ENCODE measurements at regions not wholly inside any gene's neighbourhood (a gene's known extent, or its start where the extent isn't known, plus 50 kb on each side); places are given as distances from the start of the nearest gene placed in this dataset.
A peak's percentile ranks its signal among the peaks of the same experiment; 100 is the strongest.

DNA sequence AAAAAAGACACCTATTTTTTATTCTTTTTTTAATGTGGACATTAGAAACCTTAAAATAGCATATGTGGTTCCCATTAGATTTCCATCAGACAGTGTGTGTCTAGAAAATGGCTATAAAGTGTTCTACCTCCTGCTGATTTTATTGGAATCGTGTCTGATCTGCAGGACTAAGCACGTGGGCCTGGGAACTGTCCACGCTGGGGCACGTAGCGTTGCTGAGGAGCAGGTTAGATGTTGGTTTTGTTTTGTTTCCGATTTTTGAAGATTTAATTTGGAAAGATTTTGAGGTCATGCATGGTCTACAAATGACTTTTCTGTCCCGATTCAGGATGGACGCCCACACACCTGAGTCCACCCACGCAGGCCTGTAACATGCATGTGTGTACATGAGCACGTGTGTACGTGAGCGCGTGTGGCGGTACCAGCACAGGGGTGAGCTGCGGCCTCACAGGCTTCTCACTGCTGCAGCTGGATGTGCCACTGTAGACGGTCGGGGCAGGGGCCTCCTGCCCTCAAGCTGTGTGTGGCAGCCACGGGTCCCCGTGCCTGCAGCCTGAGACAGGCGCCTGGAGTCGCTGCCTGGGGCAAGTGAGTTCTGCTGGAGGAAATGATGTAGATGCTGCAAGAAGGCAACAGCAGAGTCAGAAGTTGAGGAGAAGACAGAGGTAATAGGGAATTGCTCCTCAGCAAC is 99.7 kb upstream of the CTDP1 start:
- ChIA-PET CTCF (no interaction called here), POLR2A (no interaction called here)
- no peaks in the 10 kb centered on the region for H3K9me3 ChIP-seq (ENCODE audit: control insufficient read depth in 2 of 3, low read length in 3 of 3)
- no peaks in the 10 kb centered on the region for H3K36me3 ChIP-seq (ENCODE audit: control insufficient read depth in 2 of 3, insufficient read depth in 3 of 3, low read length in 3 of 3)
- Mint-ChIP-seq H3K4me1 (peaks cover 0 to 14% (median 9%) of the 10 kb centered on the region in 7 donors), H3K4me3 (no peak overlapping the region), H3K27me3 (no peaks in the 10 kb centered on the region), H3K36me3 (no peaks in the 10 kb centered on the region), H3K27ac (peak overlapping the region in 1 of 9 donors; percentile 31), H3K9me3 (peaks cover 0 to 5% (median 0%) of the 10 kb centered on the region in 11 donors)
- H3K27ac ChIP-seq (ENCODE audit: low read depth, low read length) = no peak overlapping the region
- H3K4me1 ChIP-seq (ENCODE audit: control insufficient read depth in 2 of 2, insufficient read depth in 2 of 2, low read length in 2 of 2) = no peaks in the 10 kb centered on the region
- H3K27me3 ChIP-seq (ENCODE audit: control insufficient read depth in 2 of 2, insufficient read depth in 2 of 2, low read length in 2 of 2) = no peaks in the 10 kb centered on the region
- no peak for DNase-seq
- no peak overlapping the region for H3K4me3 ChIP-seq (ENCODE audit: low read length)
- intact Hi-C loops (cut with micrococcal nuclease) = no loop called here
- no peak for ATAC-seq

GRCh38 chr18:79580498-79581171 is 99.0 kb upstream of the CTDP1 start:
- ChIA-PET CTCF (no interaction called here), POLR2A (no interaction called here)
- H3K4me1 ChIP-seq (ENCODE audit: control insufficient read depth in 2 of 2, insufficient read depth in 2 of 2, low read length in 2 of 2) = no peaks in the 10 kb centered on the region
- DNase-seq = no peak
- H3K36me3 ChIP-seq (ENCODE audit: control insufficient read depth in 2 of 3, insufficient read depth in 3 of 3, low read length in 3 of 3) = no peaks in the 10 kb centered on the region
- no peaks in the 10 kb centered on the region for H3K36me3 Mint-ChIP-seq
- H3K27me3 Mint-ChIP-seq = no peaks in the 10 kb centered on the region
- intact Hi-C loops (cut with micrococcal nuclease) = no loop called here
- H3K4me3 ChIP-seq (ENCODE audit: low read length) = no peak overlapping the region
- H3K27ac Mint-ChIP-seq = no peak overlapping the region
- peaks cover 0 to 5% (median 0%) of the 10 kb centered on the region in 11 donors for H3K9me3 Mint-ChIP-seq
- ATAC-seq = no peak
- no peak overlapping the region for H3K4me3 Mint-ChIP-seq
- peaks cover 0 to 7% (median 2%) of the 10 kb centered on the region in 7 donors for H3K4me1 Mint-ChIP-seq
- no peaks in the 10 kb centered on the region for H3K27me3 ChIP-seq (ENCODE audit: control insufficient read depth in 2 of 2, insufficient read depth in 2 of 2, low read length in 2 of 2)
- H3K27ac ChIP-seq (ENCODE audit: low read depth, low read length) = no peak overlapping the region
- no peaks in the 10 kb centered on the region for H3K9me3 ChIP-seq (ENCODE audit: control insufficient read depth in 2 of 3, low read length in 3 of 3)

DNA sequence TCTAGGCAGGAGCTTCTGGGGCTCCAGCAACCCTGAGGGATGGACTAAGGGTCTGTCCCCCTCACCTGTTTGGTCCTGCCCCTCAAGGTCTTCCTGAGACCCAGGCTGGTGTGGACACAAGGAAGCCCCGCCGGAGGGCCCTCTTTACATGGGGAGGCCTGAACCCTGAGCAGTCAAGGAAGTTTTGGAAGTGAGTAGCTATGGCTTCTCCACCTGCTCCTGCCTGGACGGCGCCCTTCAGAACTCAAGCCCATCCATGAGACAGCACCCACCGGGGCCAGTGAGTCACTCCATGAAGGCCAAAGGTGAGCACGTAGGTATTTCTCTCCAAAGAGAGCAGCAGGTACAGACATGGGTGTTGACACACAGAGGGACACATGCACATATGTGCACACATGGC is 98.2 kb upstream of the CTDP1 start:
- Histone ChIP-seq H3K36me3 (ENCODE audit: control insufficient read depth in 2 of 3, insufficient read depth in 3 of 3, low read length in 3 of 3) (no peaks in the 10 kb centered on the region), H3K27me3 (ENCODE audit: control insufficient read depth in 2 of 2, insufficient read depth in 2 of 2, low read length in 2 of 2) (no peaks in the 10 kb centered on the region), H3K27ac (ENCODE audit: low read depth, low read length) (no peak overlapping the region), H3K9me3 (ENCODE audit: control insufficient read depth in 2 of 3, low read length in 3 of 3) (no peaks in the 10 kb centered on the region), H3K4me1 (ENCODE audit: control insufficient read depth in 2 of 2, insufficient read depth in 2 of 2, low read length in 2 of 2) (no peaks in the 10 kb centered on the region), H3K4me3 (ENCODE audit: low read length) (no peak overlapping the region)
- intact Hi-C loops (cut with micrococcal nuclease) = no loop called here
- H3K4me1 Mint-ChIP-seq = peaks cover 0 to 5% (median 0%) of the 10 kb centered on the region in 7 donors
- H3K27me3 Mint-ChIP-seq = no peaks in the 10 kb centered on the region
- ATAC-seq = no peak
- no peak overlapping the region for H3K4me3 Mint-ChIP-seq
- no peak for DNase-seq
- ChIA-PET POLR2A (no interaction called here), CTCF (no interaction called here)
- peaks cover 0 to 5% (median 0%) of the 10 kb centered on the region in 11 donors for H3K9me3 Mint-ChIP-seq
- no peaks in the 10 kb centered on the region for H3K36me3 Mint-ChIP-seq
- H3K27ac Mint-ChIP-seq = no peak overlapping the region

DNA sequence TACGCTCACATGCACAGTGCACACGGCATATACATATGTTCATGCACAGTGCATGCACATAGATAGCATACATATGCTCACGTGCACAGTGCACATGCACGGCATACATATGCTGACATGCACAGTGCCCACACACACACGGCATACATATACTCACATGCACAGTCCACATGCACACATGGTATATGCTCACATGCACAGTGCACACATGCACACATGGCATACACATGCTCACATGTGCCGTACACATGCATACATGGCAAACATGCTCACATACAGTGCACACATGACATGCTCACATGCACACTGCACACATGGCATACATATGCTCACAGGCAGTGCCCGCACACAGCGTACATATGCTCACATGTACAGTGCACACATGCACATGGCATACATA is 97.7 kb upstream of the CTDP1 start:
- intact Hi-C loops (cut with micrococcal nuclease) = no loop called here
- Histone ChIP-seq H3K27ac (ENCODE audit: low read depth, low read length) (no peak overlapping the region), H3K27me3 (ENCODE audit: control insufficient read depth in 2 of 2, insufficient read depth in 2 of 2, low read length in 2 of 2) (no peaks in the 10 kb centered on the region), H3K4me1 (ENCODE audit: control insufficient read depth in 2 of 2, insufficient read depth in 2 of 2, low read length in 2 of 2) (no peaks in the 10 kb centered on the region), H3K36me3 (ENCODE audit: control insufficient read depth in 2 of 3, insufficient read depth in 3 of 3, low read length in 3 of 3) (no peaks in the 10 kb centered on the region), H3K9me3 (ENCODE audit: control insufficient read depth in 2 of 3, low read length in 3 of 3) (no peaks in the 10 kb centered on the region), H3K4me3 (ENCODE audit: low read length) (no peak overlapping the region)
- no peak overlapping the region for H3K27ac Mint-ChIP-seq
- DNase-seq (no peak), ATAC-seq (no peak)
- peaks cover 0 to 5% (median 0%) of the 10 kb centered on the region in 7 donors for H3K4me1 Mint-ChIP-seq
- no peak overlapping the region for H3K4me3 Mint-ChIP-seq
- CTCF ChIA-PET = no interaction called here
- POLR2A ChIA-PET = no interaction called here
- H3K9me3 Mint-ChIP-seq = peaks cover 0 to 5% (median 0%) of the 10 kb centered on the region in 11 donors
- H3K27me3 Mint-ChIP-seq = no peaks in the 10 kb centered on the region
- H3K36me3 Mint-ChIP-seq = no peaks in the 10 kb centered on the region

DNA sequence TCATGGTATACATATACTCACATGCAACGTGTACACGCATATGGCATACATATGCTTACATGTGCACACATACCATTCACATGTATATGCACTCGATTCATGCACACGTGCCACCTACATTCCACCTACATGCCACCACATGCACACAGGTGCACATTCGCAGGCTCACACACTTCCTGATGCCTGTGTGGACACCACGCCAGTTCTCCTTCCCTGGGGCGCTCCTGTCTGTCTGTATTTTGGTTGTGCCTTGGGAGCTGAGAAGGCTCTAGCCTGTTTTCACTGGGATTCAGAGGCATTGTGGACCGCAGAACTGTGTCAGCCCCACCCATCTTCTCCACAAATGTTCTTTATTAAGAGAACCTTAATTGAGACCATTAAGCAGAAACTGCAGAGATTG is 96.6 kb upstream of the CTDP1 start:
- no peaks in the 10 kb centered on the region for H3K36me3 Mint-ChIP-seq
- intact Hi-C loops (cut with micrococcal nuclease) = no loop called here
- H3K4me1 ChIP-seq (ENCODE audit: control insufficient read depth in 2 of 2, insufficient read depth in 2 of 2, low read length in 2 of 2) = no peaks in the 10 kb centered on the region
- H3K4me1 Mint-ChIP-seq = peaks cover 0 to 5% (median 0%) of the 10 kb centered on the region in 7 donors
- no peak overlapping the region for H3K4me3 ChIP-seq (ENCODE audit: low read length)
- H3K36me3 ChIP-seq (ENCODE audit: control insufficient read depth in 2 of 3, insufficient read depth in 3 of 3, low read length in 3 of 3) = no peaks in the 10 kb centered on the region
- CTCF ChIA-PET = no interaction called here
- no peaks in the 10 kb centered on the region for H3K9me3 ChIP-seq (ENCODE audit: control insufficient read depth in 2 of 3, low read length in 3 of 3)
- H3K27me3 ChIP-seq (ENCODE audit: control insufficient read depth in 2 of 2, insufficient read depth in 2 of 2, low read length in 2 of 2) = no peaks in the 10 kb centered on the region
- DNase-seq = no peak
- no peaks in the 10 kb centered on the region for H3K27me3 Mint-ChIP-seq
- H3K4me3 Mint-ChIP-seq = no peak overlapping the region
- POLR2A ChIA-PET = no interaction called here
- H3K27ac Mint-ChIP-seq = no peak overlapping the region
- no peak overlapping the region for H3K27ac ChIP-seq (ENCODE audit: low read depth, low read length)
- ATAC-seq = no peak
- H3K9me3 Mint-ChIP-seq = peaks cover 0 to 5% (median 0%) of the 10 kb centered on the region in 11 donors

DNA sequence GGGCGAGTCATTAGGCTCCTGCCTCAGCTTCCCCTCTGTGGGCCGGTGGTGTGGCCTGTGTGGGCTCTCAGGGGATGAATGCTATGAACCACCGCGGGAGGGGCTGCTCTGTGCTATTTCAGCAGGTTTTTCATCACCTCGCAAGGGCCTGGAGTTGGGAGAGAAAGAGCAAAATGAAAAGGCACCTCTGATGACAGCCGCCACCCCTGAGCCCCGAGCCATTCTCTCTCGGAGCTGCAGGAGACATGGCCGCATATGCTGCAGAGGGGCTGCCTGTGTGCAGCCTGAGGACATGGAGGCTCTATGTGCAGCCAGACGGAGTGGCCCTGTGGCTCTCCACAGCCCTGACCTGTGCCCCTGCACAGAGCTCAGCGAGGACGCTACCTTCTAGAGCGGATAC is 96.2 kb upstream of the CTDP1 start:
- Mint-ChIP-seq H3K36me3 (no peaks in the 10 kb centered on the region), H3K4me1 (peaks cover 0 to 5% (median 0%) of the 10 kb centered on the region in 7 donors), H3K4me3 (no peak overlapping the region), H3K9me3 (peaks cover 0 to 5% (median 0%) of the 10 kb centered on the region in 11 donors), H3K27me3 (no peaks in the 10 kb centered on the region), H3K27ac (no peak overlapping the region)
- no peaks in the 10 kb centered on the region for H3K36me3 ChIP-seq (ENCODE audit: control insufficient read depth in 2 of 3, insufficient read depth in 3 of 3, low read length in 3 of 3)
- H3K4me1 ChIP-seq (ENCODE audit: control insufficient read depth in 2 of 2, insufficient read depth in 2 of 2, low read length in 2 of 2) = no peaks in the 10 kb centered on the region
- ChIA-PET POLR2A (no interaction called here), CTCF (no interaction called here)
- H3K4me3 ChIP-seq (ENCODE audit: low read length) = no peak overlapping the region
- no peak for DNase-seq
- no peak overlapping the region for H3K27ac ChIP-seq (ENCODE audit: low read depth, low read length)
- no peaks in the 10 kb centered on the region for H3K9me3 ChIP-seq (ENCODE audit: control insufficient read depth in 2 of 3, low read length in 3 of 3)
- intact Hi-C loops (cut with micrococcal nuclease) = no loop called here
- ATAC-seq = no peak
- H3K27me3 ChIP-seq (ENCODE audit: control insufficient read depth in 2 of 2, insufficient read depth in 2 of 2, low read length in 2 of 2) = no peaks in the 10 kb centered on the region

GRCh38 chr18:79583984-79584401 is 95.6 kb upstream of the CTDP1 start:
- DNase-seq = no peak
- Histone ChIP-seq H3K27ac (ENCODE audit: low read depth, low read length) (no peak overlapping the region), H3K4me1 (ENCODE audit: control insufficient read depth in 2 of 2, insufficient read depth in 2 of 2, low read length in 2 of 2) (no peaks in the 10 kb centered on the region), H3K9me3 (ENCODE audit: control insufficient read depth in 2 of 3, low read length in 3 of 3) (no peaks in the 10 kb centered on the region), H3K27me3 (ENCODE audit: control insufficient read depth in 2 of 2, insufficient read depth in 2 of 2, low read length in 2 of 2) (no peaks in the 10 kb centered on the region), H3K36me3 (ENCODE audit: control insufficient read depth in 2 of 3, insufficient read depth in 3 of 3, low read length in 3 of 3) (no peaks in the 10 kb centered on the region), H3K4me3 (ENCODE audit: low read length) (no peak overlapping the region)
- Mint-ChIP-seq H3K9me3 (peaks cover 0 to 5% (median 0%) of the 10 kb centered on the region in 11 donors), H3K36me3 (no peaks in the 10 kb centered on the region), H3K27ac (no peak overlapping the region), H3K4me1 (peaks cover 0 to 5% (median 0%) of the 10 kb centered on the region in 7 donors), H3K4me3 (no peak overlapping the region), H3K27me3 (no peaks in the 10 kb centered on the region)
- CTCF ChIA-PET = no interaction called here
- POLR2A ChIA-PET = no interaction called here
- intact Hi-C loops (cut with micrococcal nuclease) = no loop called here
- no peak for ATAC-seq

Measured in naive thymus-derived CD4-positive, alpha-beta T cell (primary cell).